HG02852 (cell line): ENCODE measurements at regions not wholly inside any gene's neighbourhood (a gene's known extent, or its start where the extent isn't known, plus 50 kb on each side); places are given as distances from the start of the nearest gene placed in this dataset.
"Not testable (repeated sequence)": the region's sequence is repeated elsewhere in the genome, so short reads cannot be mapped to it uniquely, and the experiment has no call there.

Source experiments
- ATAC-seq: cut with Tn5 transposase; IDR thresholded peaks from one replicate; pipeline ENCODE4 v1.9.1; 2021; ENCODE audit warnings: mild to moderate bottlenecking, moderate library complexity; ENCODE audit not compliant: unreplicated experiment

GRCh38 chr13:82467626-82468025 is 1414.6 kb downstream of the SLITRK1 start:
- ATAC-seq = no peak

GRCh38 chr13:82459575-82459974 is 1422.7 kb downstream of the SLITRK1 start:
- ATAC-seq = not testable (repeated sequence)

- no peak for ATAC-seq
Observed at GRCh38 chr13:82458169-82458568, 1424.1 kb downstream of the SLITRK1 start.

- not testable (repeated sequence) for ATAC-seq
Observed at GRCh38 chr13:82457548-82457947, 1424.7 kb downstream of the SLITRK1 start.

GRCh38 chr13:82447416-82448077 is 1434.7 kb downstream of the SLITRK1 start:
- no peak for ATAC-seq

- ATAC-seq = no peak
Observed at GRCh38 chr13:82439159-82439904, 1442.9 kb downstream of the SLITRK1 start.

GRCh38 chr13:82438320-82438719 is 1444.0 kb downstream of the SLITRK1 start:
- no peak for ATAC-seq

GRCh38 chr13:82436099-82436585 is 1446.1 kb downstream of the SLITRK1 start:
- no peak for ATAC-seq

GRCh38 chr13:82432949-82433348 is 1449.3 kb downstream of the SLITRK1 start:
- no peak for ATAC-seq

- no peak for ATAC-seq
Observed at GRCh38 chr13:82412749-82413148, 1469.5 kb downstream of the SLITRK1 start.

GRCh38 chr13:82407321-82407720 is 1475.0 kb downstream of the SLITRK1 start:
- no peak for ATAC-seq

GRCh38 chr13:82374719-82375118 is 1507.6 kb downstream of the SLITRK1 start:
- ATAC-seq = no peak

- no peak for ATAC-seq
Observed at GRCh38 chr13:82370316-82370715, 1512.0 kb downstream of the SLITRK1 start.

- no peak for ATAC-seq
Observed at GRCh38 chr13:82364525-82364924, 1517.7 kb downstream of the SLITRK1 start.

GRCh38 chr13:82358284-82358683 is 1524.0 kb downstream of the SLITRK1 start:
- no peak for ATAC-seq

- no peak for ATAC-seq
Observed at GRCh38 chr13:82356667-82357410, 1525.4 kb downstream of the SLITRK1 start.

GRCh38 chr13:82344867-82345266 is 1537.4 kb downstream of the SLITRK1 start:
- no peak for ATAC-seq

- ATAC-seq = no peak
Observed at GRCh38 chr13:82341116-82341515, 1541.2 kb downstream of the SLITRK1 start.

- ATAC-seq = no peak
Observed at GRCh38 chr13:82330499-82330898, 1551.8 kb downstream of the SLITRK1 start.

GRCh38 chr13:82323101-82323500 is 1559.2 kb downstream of the SLITRK1 start:
- ATAC-seq = no peak

GRCh38 chr13:82305588-82305987 is 1576.7 kb downstream of the SLITRK1 start:
- ATAC-seq = no peak

GRCh38 chr13:82298106-82298505 is 1584.2 kb downstream of the SLITRK1 start:
- no peak for ATAC-seq
